SK-N-SH treated with all-trans-retinoic acid at 6 μM for 48 hours (cell line): ENCODE measurements at regions not wholly inside any gene's neighbourhood (a gene's known extent, or its start where the extent isn't known, plus 50 kb on each side); places are given as distances from the start of the nearest gene placed in this dataset.

ENCODE experiments used
- ATAC-seq: fragments of 200-7000 bp; cut with Tn5 transposase; 3 replicates; pipeline ENCODE4 v1.9.1; 2020; ENCODE audit warnings: mild to moderate bottlenecking, moderate library complexity
- ARNTL ChIP-seq: fragments of 450-650 bp; formaldehyde crosslinking; IDR thresholded peaks from 2 replicates; pipeline ENCODE4 v1.5.0; 2020; ENCODE audit warnings: low read depth, mild to moderate bottlenecking, moderate library complexity, borderline replicate concordance
- BACH2 ChIP-seq: fragments of 250-450 bp; sonication (Bioruptor Pico); IDR thresholded peaks from 2 replicates; pipeline ENCODE4 v1.9.0; 2021; ENCODE audit warnings: mild to moderate bottlenecking, borderline replicate concordance
- CREB5 ChIP-seq: fragments of 250-450 bp; sonication (Bioruptor Pico); IDR thresholded peaks from 2 replicates; pipeline ENCODE4 v1.5.1; 2020; ENCODE audit warnings: low read depth, mild to moderate bottlenecking, moderate library complexity
- CSDC2 ChIP-seq: fragments of 250-450 bp; sonication (Bioruptor Pico); IDR thresholded peaks from 2 replicates; pipeline ENCODE4 v1.5.0; 2020; ENCODE audit warnings: mild to moderate bottlenecking, moderate library complexity
- CSRNP3 ChIP-seq: fragments of 250-450 bp; sonication (Bioruptor Pico); IDR thresholded peaks from 2 replicates; pipeline ENCODE4 v1.5.1; 2021; ENCODE audit warnings: mild to moderate bottlenecking, moderate library complexity
- GLIS3 ChIP-seq: fragments of 250-450 bp; sonication (Bioruptor Pico); IDR thresholded peaks from 2 replicates; pipeline ENCODE4 v1.5.0; 2020; ENCODE audit warnings: mild to moderate bottlenecking, moderate library complexity
- ISL1 ChIP-seq: fragments of 250-450 bp; sonication (Bioruptor Pico); IDR thresholded peaks from 2 replicates; pipeline ENCODE4 v2.1.2; 2022; ENCODE audit warnings: mild to moderate bottlenecking, moderate library complexity
- OSR1 ChIP-seq: fragments of 250-450 bp; sonication (Bioruptor Pico); IDR thresholded peaks from 2 replicates; pipeline ENCODE4 v1.8.0; 2022; ENCODE audit warnings: moderate library complexity, mild to moderate bottlenecking, inconsistent platforms
- PATZ1 ChIP-seq: fragments of 250-450 bp; sonication (Bioruptor Pico); IDR thresholded peaks from 2 replicates; pipeline ENCODE4 v1.8.0; 2020; ENCODE audit warnings: mild to moderate bottlenecking, moderate library complexity, borderline replicate concordance
- POU6F1 ChIP-seq: fragments of 250-450 bp; sonication (Bioruptor Pico); IDR thresholded peaks from 2 replicates; pipeline ENCODE4 v1.8.0; 2021; ENCODE audit warnings: low read depth, mild to moderate bottlenecking, moderate library complexity, borderline replicate concordance
- RARB ChIP-seq: fragments of 250-450 bp; sonication (Bioruptor Pico); IDR thresholded peaks from 2 replicates; pipeline ENCODE4 v1.8.0; 2021; ENCODE audit warnings: mild to moderate bottlenecking, moderate library complexity
- TCF4 ChIP-seq: fragments of 250-450 bp; sonication (Bioruptor Pico); IDR thresholded peaks from 2 replicates; pipeline ENCODE4 v1.8.0; 2021; ENCODE audit warnings: mild to moderate bottlenecking, moderate library complexity, borderline replicate concordance
- TOX ChIP-seq: fragments of 250-450 bp; sonication (Bioruptor Pico); IDR thresholded peaks from 2 replicates; pipeline ENCODE4 v1.8.0; 2021; ENCODE audit warnings: mild to moderate bottlenecking, moderate library complexity, borderline replicate concordance
- TSHZ2 ChIP-seq: fragments of 250-450 bp; sonication (Bioruptor Pico); IDR thresholded peaks from 2 replicates; pipeline ENCODE4 v1.5.0; 2020; ENCODE audit warnings: mild to moderate bottlenecking, moderate library complexity
- ZC3H10 ChIP-seq: fragments of 250-450 bp; sonication (Bioruptor Pico); IDR thresholded peaks from 2 replicates; pipeline ENCODE4 v1.5.1; 2021; ENCODE audit warnings: mild to moderate bottlenecking, moderate library complexity
- ZFP3 ChIP-seq: fragments of 250-450 bp; sonication (Bioruptor Pico); IDR thresholded peaks from 2 replicates; pipeline ENCODE4 v1.5.0; 2020; ENCODE audit warnings: mild to moderate bottlenecking, moderate library complexity
- ZNF565 ChIP-seq: fragments of 450-650 bp; formaldehyde crosslinking; conservative IDR thresholded peaks from 2 replicates; pipeline ENCODE4 v1.5.0; 2020; ENCODE audit warnings: low read depth, mild to moderate bottlenecking, moderate library complexity
- ZNF70 ChIP-seq: fragments of 450-650 bp; formaldehyde crosslinking; IDR thresholded peaks from 2 replicates; pipeline ENCODE4 v1.5.0; 2020; ENCODE audit warnings: mild to moderate bottlenecking, moderate library complexity
- ZNF8 ChIP-seq: fragments of 450-650 bp; formaldehyde crosslinking; IDR thresholded peaks from 2 replicates; pipeline ENCODE4 v1.5.0; 2020; ENCODE audit warnings: mild to moderate bottlenecking, moderate library complexity

GRCh38 chr4:123851521-123851920 is 454.9 kb downstream of the SPRY1 start (continued):
- no peak for TF ChIP-seq POU6F1
- no peak for TF ChIP-seq PATZ1 (CRISPR knock-in tag)

GRCh38 chr4:123853651-123854050 is 457.1 kb downstream of the SPRY1 start:
- no peak for ATAC-seq
- TF ChIP-seq TSHZ2 (CRISPR knock-in tag) (no peak), ZFP3 (CRISPR knock-in tag) (no peak), CSRNP3 (CRISPR knock-in tag) (no peak), GLIS3 (no peak), ZNF565 (CRISPR knock-in tag) (no peak), ZNF8 (CRISPR knock-in tag) (no peak), OSR1 (CRISPR knock-in tag) (no peak), ISL1 (CRISPR knock-in tag) (no peak), PATZ1 (CRISPR knock-in tag) (no peak), TOX (no peak), RARB (no peak), BACH2 (no peak), POU6F1 (no peak), ARNTL (no peak), ZC3H10 (no peak), CREB5 (CRISPR knock-in tag) (no peak), TCF4 (CRISPR knock-in tag) (no peak), ZNF70 (CRISPR knock-in tag) (no peak), CSDC2 (CRISPR knock-in tag) (no peak)
